DND-41 (cell line): ENCODE measurements at regions not wholly inside any gene's neighbourhood (a gene's known extent, or its start where the extent isn't known, plus 50 kb on each side); places are given as distances from the start of the nearest gene placed in this dataset.

ENCODE experiments used
- CTCF ChIP-seq: IDR thresholded peaks from 2 replicates; pipeline ENCODE4 v1.5.1; 2012; ENCODE audit warnings: borderline replicate concordance, low read length, moderate library complexity, mild to moderate bottlenecking; ENCODE audit not compliant: poor library complexity, severe bottlenecking; ENCODE audit errors: extremely low read depth
- EZH2 ChIP-seq: IDR thresholded peaks from 3 replicates; pipeline ENCODE4 v1.6.1; 2012; ENCODE audit warnings: borderline replicate concordance, low read depth, mild to moderate bottlenecking, moderate library complexity, low read length, inconsistent platforms; ENCODE audit not compliant: severe bottlenecking

- TF ChIP-seq CTCF, result no peak
- no peak for TF ChIP-seq EZH2
Observed at GRCh38 chr10:131816157-131816775, 84.5 kb upstream of the PPP2R2D start.
